GM19324 (cell line): ENCODE measurements at regions not wholly inside any gene's neighbourhood (a gene's known extent, or its start where the extent isn't known, plus 50 kb on each side); places are given as distances from the start of the nearest gene placed in this dataset.

Source experiments
- ATAC-seq: cut with Tn5 transposase; IDR thresholded peaks from one replicate; pipeline ENCODE4 v1.9.1; 2021; ENCODE audit warnings: mild to moderate bottlenecking, moderate library complexity; ENCODE audit not compliant: unreplicated experiment, low FRiP score

- peak; percentile 85 for ATAC-seq
Observed at GRCh38 chr5:88666761-88667495, 216.1 kb downstream of the MEF2C start.

GRCh38 chr5:88665750-88666215 lies 217.2 kb downstream of the MEF2C start:
- ATAC-seq = no peak

GRCh38 chr5:88664645-88665044 lies 218.3 kb downstream of the MEF2C start:
- ATAC-seq = no peak

GRCh38 chr5:88663793-88664216 lies 219.2 kb downstream of the MEF2C start:
- no peak for ATAC-seq

- no peak for ATAC-seq
Observed at GRCh38 chr5:88662846-88663245, 220.1 kb downstream of the MEF2C start.

GRCh38 chr5:88661806-88662207 lies 221.2 kb downstream of the MEF2C start:
- ATAC-seq = no peak

- ATAC-seq = peak; percentile 80
Observed at GRCh38 chr5:88660947-88661805, 221.8 kb downstream of the MEF2C start.

- ATAC-seq = peak; percentile 28
Observed at GRCh38 chr5:88660264-88660946, 222.6 kb downstream of the MEF2C start.

- peak; percentile 48 for ATAC-seq
Observed at GRCh38 chr5:88659529-88660263, 223.3 kb downstream of the MEF2C start.

- ATAC-seq = no peak
Observed at GRCh38 chr5:88658886-88659285, 224.1 kb downstream of the MEF2C start.

GRCh38 chr5:88657906-88658775 lies 224.8 kb downstream of the MEF2C start:
- no peak for ATAC-seq

- ATAC-seq = no peak
Observed at GRCh38 chr5:88657136-88657535, 225.8 kb downstream of the MEF2C start.

GRCh38 chr5:88656221-88656950 lies 226.6 kb downstream of the MEF2C start:
- no peak for ATAC-seq

GRCh38 chr5:88653471-88653870 lies 229.5 kb downstream of the MEF2C start:
- no peak for ATAC-seq

GRCh38 chr5:88647901-88648300 lies 235.1 kb downstream of the MEF2C start:
- no peak for ATAC-seq

GRCh38 chr5:88646866-88647265 lies 236.1 kb downstream of the MEF2C start:
- ATAC-seq = no peak

GRCh38 chr5:88644676-88645075 lies 238.3 kb downstream of the MEF2C start:
- no peak for ATAC-seq

GRCh38 chr5:88643315-88643714 lies 239.7 kb downstream of the MEF2C start:
- ATAC-seq = no peak

GRCh38 chr5:88634014-88634413 lies 249.0 kb downstream of the MEF2C start:
- ATAC-seq = no peak
